GM12878 (cell line): ENCODE measurements at regions not wholly inside any gene's neighbourhood (a gene's known extent, or its start where the extent isn't known, plus 50 kb on each side); places are given as distances from the start of the nearest gene placed in this dataset.

Source experiments
- ATAC-seq: fragments of 200-7000 bp; cut with Tn5 transposase; 3 replicates; pipeline ENCODE4 v1.9.1; 2020; ENCODE audit warnings: mild to moderate bottlenecking, moderate library complexity
- BruUV-seq: library from RNA; stranded (reverse); fragments of 400-500 nt; replicated peaks from 2 replicates; lab custom pipeline; 2021; lab: Mats Ljungman, UMichigan
- CTCF ChIA-PET: fragments of 300-600 bp; sonication (Branson Sonifier 250); formaldehyde crosslinking; extraction: SDS; loops from one replicate; lab custom pipeline; 2021; ENCODE audit warnings: inconsistent platforms; lab: Yijun Ruan, JAX
- POLR2A ChIA-PET: fragments of 350-600 bp; formaldehyde crosslinking; extraction: SDS; loops from one replicate; lab custom pipeline; 2021; ENCODE audit warnings: inconsistent platforms; lab: Charles Lee
- RAD21 ChIA-PET: fragments of 300-600 bp; sonication (Branson Sonifier 250); formaldehyde crosslinking; loops from one replicate; lab custom pipeline; 2023; ENCODE audit warnings: antibody characterized with exemption; ENCODE audit not compliant: unreplicated experiment; lab: Charles Lee
- SMC1A ChIA-PET: fragments of 300-600 bp; sonication (Branson Sonifier 250); formaldehyde crosslinking; loops from one replicate; lab custom pipeline; 2023; ENCODE audit not compliant: unreplicated experiment, uncharacterized antibody; lab: Charles Lee
- DNase-seq: peaks from one replicate; pipeline ENCODE4 v3.0.0-alpha.2; 2011; ENCODE audit warnings: low read depth, low spot score
- FAIRE-seq: peaks from 3 replicates; lab custom pipeline; 2011; peaks lifted over from hg19 to GRCh38; lab: Jason Lieb, UNC
- H2AFZ ChIP-seq: 2 replicates; pipeline ENCODE4 v1.6.0; 2011; ENCODE audit warnings: low read depth, low read length, control low read depth; ENCODE audit not compliant: control insufficient read depth
- H3K27ac ChIP-seq: 2 replicates; pipeline ENCODE4 v1.5.1; 2011; ENCODE audit warnings: control low read depth; ENCODE audit not compliant: control insufficient read depth, insufficient read depth
- H3K27me3 ChIP-seq, 2 experiments: replicated peaks in 1 of 2; 2 replicates each; pipeline versions ENCODE4 v1.6.0 to v1.6.1; 2011; ENCODE audit warnings: low read length in 1 of 2; ENCODE audit not compliant: control insufficient read depth in 2 of 2, insufficient read depth in 2 of 2
- H3K36me3 ChIP-seq, 2 experiments: 2 replicates each; pipeline ENCODE4 v1.5.1; 2011; ENCODE audit warnings: low read length in 1 of 2; ENCODE audit not compliant: control insufficient read depth in 2 of 2, insufficient read depth in 2 of 2
- H3K4me1 ChIP-seq: 2 replicates; pipeline ENCODE4 v1.6.1; 2011; ENCODE audit warnings: mild to moderate bottlenecking, low read length, moderate library complexity, mixed read lengths; ENCODE audit not compliant: control insufficient read depth, insufficient read depth
- H3K4me2 ChIP-seq: 2 replicates; pipeline ENCODE4 v1.6.0; 2011; ENCODE audit warnings: control low read depth; ENCODE audit not compliant: control insufficient read depth, insufficient read depth
- H3K4me3 ChIP-seq: fragments of 200-600 bp; sonication (generic); 2 replicates; pipeline ENCODE4 v1.5.1; 2016
- H3K79me2 ChIP-seq: 2 replicates; pipeline ENCODE4 v1.6.0; 2011; ENCODE audit warnings: low read length; ENCODE audit not compliant: control insufficient read depth, insufficient read depth
- H3K9ac ChIP-seq: 2 replicates; pipeline ENCODE4 v1.8.0; 2011; ENCODE audit warnings: low read length, control low read depth, mixed read lengths; ENCODE audit not compliant: control insufficient read depth, insufficient read depth
- H3K9me3 ChIP-seq: replicated peaks from 3 replicates; pipeline ENCODE4 v1.5.1; 2011; ENCODE audit warnings: mild to moderate bottlenecking, low read length; ENCODE audit not compliant: control insufficient read depth, insufficient read depth
- H4K20me1 ChIP-seq: 2 replicates; pipeline ENCODE4 v1.6.0; 2011; ENCODE audit not compliant: control insufficient read depth, insufficient read depth
- CREM ChIP-seq: IDR thresholded peaks from 2 replicates; pipeline ENCODE4 v1.6.1; 2014; ENCODE audit warnings: antibody characterized with exemption, low read depth
- ETV6 ChIP-seq, 2 experiments: fragments of 450-650 bp in 1 of 2; IDR thresholded peaks in 1 of 2; conservative IDR thresholded peaks in 1 of 2; 2 replicates each; pipeline ENCODE4 v1.6.1; 2014; ENCODE audit warnings: antibody characterized with exemption in 1 of 2, borderline replicate concordance in 1 of 2, low read depth in 1 of 2, mild to moderate bottlenecking in 1 of 2, moderate library complexity in 1 of 2
- NFIC ChIP-seq: IDR thresholded peaks from 2 replicates; pipeline ENCODE4 v1.6.1; 2012; ENCODE audit warnings: low read depth, mild to moderate bottlenecking, inconsistent platforms, low read length, moderate library complexity
- NR2C1 ChIP-seq: fragments of 450-650 bp; IDR thresholded peaks from 2 replicates; pipeline ENCODE4 v1.6.1; 2017; ENCODE audit warnings: antibody characterized with exemption, mild to moderate bottlenecking, moderate library complexity
- POU2F2 ChIP-seq: IDR thresholded peaks from 3 replicates; pipeline ENCODE4 v1.6.1; 2011; ENCODE audit warnings: low read depth, mild to moderate bottlenecking, low read length, borderline replicate concordance
- RB1 ChIP-seq: fragments of 450-650 bp; formaldehyde crosslinking; IDR thresholded peaks from 2 replicates; pipeline ENCODE4 v1.6.1; 2017; ENCODE audit warnings: mild to moderate bottlenecking, borderline replicate concordance
- TARDBP ChIP-seq: IDR thresholded peaks from 2 replicates; pipeline ENCODE4 v1.6.1; 2016; ENCODE audit warnings: borderline replicate concordance
- ZNF217 ChIP-seq: fragments of 450-650 bp; IDR thresholded peaks from 2 replicates; pipeline ENCODE4 v1.6.1; 2017; ENCODE audit warnings: antibody characterized with exemption, mild to moderate bottlenecking
- WGBS: methylation state at CpG from one replicate; pipeline ENCODE4 v1.1.6; 2016; ENCODE audit warnings: low lambda C conversion rate; ENCODE audit not compliant: insufficient replicate concordance, insufficient coverage; ENCODE audit errors: missing lambda C conversion rate; 5-methylcytosine and 5-hydroxymethylcytosine counted together
- in situ Hi-C: fragments of 300-500 bp; cut with MboI; formaldehyde crosslinking; loops from 9 replicates; pipeline ENCODE4 v1.14.3; 2018; ENCODE audit warnings: mixed read lengths
- intact Hi-C: fragments of 100-400 bp; cut with micrococcal nuclease; formaldehyde crosslinking; loops from one replicate; pipeline ENCODE4 v1.14.2; 2022; ENCODE audit not compliant: unreplicated experiment
- TF ChIP-seq, protein P1 (sequence below): IDR thresholded peaks from 2 replicates; pipeline ENCODE4 v1.6.1; 2012; ENCODE audit warnings: improper control_type of control experiment, low read depth, low read length; ENCODE audit not compliant: insufficient replicate concordance
- TF ChIP-seq, protein P2 (sequence below): fragments of 450-650 bp; IDR thresholded peaks from 2 replicates; pipeline ENCODE4 v1.6.1; 2017; ENCODE audit warnings: mild to moderate bottlenecking, moderate library complexity
- TF ChIP-seq, protein P3 (sequence below): fragments of 450-650 bp; IDR thresholded peaks from 2 replicates; pipeline ENCODE4 v1.6.1; 2017; ENCODE audit warnings: mild to moderate bottlenecking, low read depth, inconsistent platforms; ENCODE audit not compliant: poor library complexity, severe bottlenecking

DNA sequence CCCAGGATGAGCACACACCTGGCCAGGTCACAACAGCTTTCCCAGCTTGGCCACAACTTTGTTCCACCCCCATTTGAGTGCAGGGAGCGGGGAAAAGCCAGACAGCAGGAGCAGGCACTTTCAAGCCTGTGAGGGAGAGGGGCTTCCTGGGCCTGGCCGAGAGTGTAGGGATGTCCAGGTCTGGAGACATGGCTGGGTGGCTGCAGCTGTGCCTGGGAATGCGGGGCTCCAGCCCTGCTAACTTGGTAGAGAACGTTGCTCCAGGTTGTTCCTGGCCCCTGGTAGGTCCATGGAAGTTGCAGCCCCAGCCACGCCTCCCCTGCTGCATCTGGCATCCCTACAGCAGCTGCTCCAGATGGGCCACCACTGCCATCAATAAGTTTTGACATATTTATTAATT, 738.5 kb downstream of the SLC6A15 start (continued):
- TF ChIP-seq, protein P1, sequence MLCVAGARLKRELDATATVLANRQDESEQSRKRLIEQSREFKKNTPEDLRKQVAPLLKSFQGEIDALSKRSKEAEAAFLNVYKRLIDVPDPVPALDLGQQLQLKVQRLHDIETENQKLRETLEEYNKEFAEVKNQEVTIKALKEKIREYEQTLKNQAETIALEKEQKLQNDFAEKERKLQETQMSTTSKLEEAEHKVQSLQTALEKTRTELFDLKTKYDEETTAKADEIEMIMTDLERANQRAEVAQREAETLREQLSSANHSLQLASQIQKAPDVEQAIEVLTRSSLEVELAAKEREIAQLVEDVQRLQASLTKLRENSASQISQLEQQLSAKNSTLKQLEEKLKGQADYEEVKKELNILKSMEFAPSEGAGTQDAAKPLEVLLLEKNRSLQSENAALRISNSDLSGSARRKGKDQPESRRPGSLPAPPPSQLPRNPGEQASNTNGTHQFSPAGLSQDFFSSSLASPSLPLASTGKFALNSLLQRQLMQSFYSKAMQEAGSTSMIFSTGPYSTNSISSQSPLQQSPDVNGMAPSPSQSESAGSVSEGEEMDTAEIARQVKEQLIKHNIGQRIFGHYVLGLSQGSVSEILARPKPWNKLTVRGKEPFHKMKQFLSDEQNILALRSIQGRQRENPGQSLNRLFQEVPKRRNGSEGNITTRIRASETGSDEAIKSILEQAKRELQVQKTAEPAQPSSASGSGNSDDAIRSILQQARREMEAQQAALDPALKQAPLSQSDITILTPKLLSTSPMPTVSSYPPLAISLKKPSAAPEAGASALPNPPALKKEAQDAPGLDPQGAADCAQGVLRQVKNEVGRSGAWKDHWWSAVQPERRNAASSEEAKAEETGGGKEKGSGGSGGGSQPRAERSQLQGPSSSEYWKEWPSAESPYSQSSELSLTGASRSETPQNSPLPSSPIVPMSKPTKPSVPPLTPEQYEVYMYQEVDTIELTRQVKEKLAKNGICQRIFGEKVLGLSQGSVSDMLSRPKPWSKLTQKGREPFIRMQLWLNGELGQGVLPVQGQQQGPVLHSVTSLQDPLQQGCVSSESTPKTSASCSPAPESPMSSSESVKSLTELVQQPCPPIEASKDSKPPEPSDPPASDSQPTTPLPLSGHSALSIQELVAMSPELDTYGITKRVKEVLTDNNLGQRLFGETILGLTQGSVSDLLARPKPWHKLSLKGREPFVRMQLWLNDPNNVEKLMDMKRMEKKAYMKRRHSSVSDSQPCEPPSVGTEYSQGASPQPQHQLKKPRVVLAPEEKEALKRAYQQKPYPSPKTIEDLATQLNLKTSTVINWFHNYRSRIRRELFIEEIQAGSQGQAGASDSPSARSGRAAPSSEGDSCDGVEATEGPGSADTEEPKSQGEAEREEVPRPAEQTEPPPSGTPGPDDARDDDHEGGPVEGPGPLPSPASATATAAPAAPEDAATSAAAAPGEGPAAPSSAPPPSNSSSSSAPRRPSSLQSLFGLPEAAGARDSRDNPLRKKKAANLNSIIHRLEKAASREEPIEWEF = no peak
- TF ChIP-seq NFIC = no peak

DNA sequence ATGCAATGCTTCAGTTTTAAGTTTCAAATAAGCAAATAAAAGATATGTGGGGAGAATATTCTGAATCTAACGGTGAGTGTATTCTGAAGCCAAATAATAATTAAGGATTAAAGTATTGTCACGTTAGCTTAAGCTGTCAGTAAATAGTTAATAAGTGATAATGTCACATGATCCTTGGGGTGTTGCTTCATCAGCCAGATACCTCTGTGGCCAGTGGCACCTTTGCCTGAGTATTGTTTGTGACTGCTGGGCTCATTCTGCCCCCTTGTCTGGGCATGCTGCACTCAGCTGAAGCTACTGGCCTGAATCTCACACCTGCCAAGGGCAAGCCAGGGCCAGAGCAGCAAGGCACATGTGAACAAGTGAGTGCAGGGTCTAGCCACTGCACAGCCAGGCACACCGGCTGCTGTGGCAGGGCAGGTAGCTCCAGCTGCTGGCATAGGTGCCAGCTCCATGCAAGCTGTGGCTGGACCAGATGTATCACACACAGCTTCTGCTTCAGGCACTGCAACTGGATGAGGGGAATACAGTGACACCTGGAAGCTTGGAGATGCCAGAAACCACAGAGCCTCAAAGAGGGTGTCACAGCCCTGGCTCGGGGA, 739.7 kb downstream of the SLC6A15 start:
- no peaks in the 10 kb centered on the region for H3K36me3 ChIP-seq
- POLR2A ChIA-PET = no interaction called here
- DNase-seq = no peak
- H3K4me3 ChIP-seq = no peak overlapping the region
- intact Hi-C loops = no loop called here
- ATAC-seq = no peak; the same call in 2 of the 3 replicates
- no peak overlapping the region for H3K9ac ChIP-seq
- no peaks in the 10 kb centered on the region for H3K9me3 ChIP-seq
- in situ Hi-C loops = no loop called here
- SMC1A ChIA-PET = no interaction called here
- H3K27me3 ChIP-seq = no peaks in the 10 kb centered on the region
- H2AFZ ChIP-seq = no peak overlapping the region
- no peak overlapping the region for H3K27ac ChIP-seq
- no peak overlapping the region for H3K4me2 ChIP-seq
- no peak for FAIRE-seq
- CTCF ChIA-PET = interaction anchor here (1.2 kb wide), 1 partner anchor 350 kb away, joined by 3 read pairs; no protein-coding TSS in a partner anchor
- H3K79me2 ChIP-seq = no peaks in the 10 kb centered on the region
- RAD21 ChIA-PET = no interaction called here
- H3K4me1 ChIP-seq = no peaks in the 10 kb centered on the region
- no peaks in the 10 kb centered on the region for H4K20me1 ChIP-seq
- 16% methylated on average over 4 of the region's 4 CpGs for WGBS
- no TSS peak for BruUV-seq
- TF ChIP-seq NR2C1 (no peak), ETV6 (conservative IDR thresholded peaks at IDR 0.05 in 1 of 2, IDR thresholded peaks at IDR 0.05 in 1 of 2; ENCODE audit: borderline replicate concordance in 1 of 2, low read depth in 1 of 2) (no peak), CREM (no peak), TARDBP (no peak), ZNF217 (no peak), RB1 (no peak), POU2F2 (no peak)
- TF ChIP-seq, protein P2, sequence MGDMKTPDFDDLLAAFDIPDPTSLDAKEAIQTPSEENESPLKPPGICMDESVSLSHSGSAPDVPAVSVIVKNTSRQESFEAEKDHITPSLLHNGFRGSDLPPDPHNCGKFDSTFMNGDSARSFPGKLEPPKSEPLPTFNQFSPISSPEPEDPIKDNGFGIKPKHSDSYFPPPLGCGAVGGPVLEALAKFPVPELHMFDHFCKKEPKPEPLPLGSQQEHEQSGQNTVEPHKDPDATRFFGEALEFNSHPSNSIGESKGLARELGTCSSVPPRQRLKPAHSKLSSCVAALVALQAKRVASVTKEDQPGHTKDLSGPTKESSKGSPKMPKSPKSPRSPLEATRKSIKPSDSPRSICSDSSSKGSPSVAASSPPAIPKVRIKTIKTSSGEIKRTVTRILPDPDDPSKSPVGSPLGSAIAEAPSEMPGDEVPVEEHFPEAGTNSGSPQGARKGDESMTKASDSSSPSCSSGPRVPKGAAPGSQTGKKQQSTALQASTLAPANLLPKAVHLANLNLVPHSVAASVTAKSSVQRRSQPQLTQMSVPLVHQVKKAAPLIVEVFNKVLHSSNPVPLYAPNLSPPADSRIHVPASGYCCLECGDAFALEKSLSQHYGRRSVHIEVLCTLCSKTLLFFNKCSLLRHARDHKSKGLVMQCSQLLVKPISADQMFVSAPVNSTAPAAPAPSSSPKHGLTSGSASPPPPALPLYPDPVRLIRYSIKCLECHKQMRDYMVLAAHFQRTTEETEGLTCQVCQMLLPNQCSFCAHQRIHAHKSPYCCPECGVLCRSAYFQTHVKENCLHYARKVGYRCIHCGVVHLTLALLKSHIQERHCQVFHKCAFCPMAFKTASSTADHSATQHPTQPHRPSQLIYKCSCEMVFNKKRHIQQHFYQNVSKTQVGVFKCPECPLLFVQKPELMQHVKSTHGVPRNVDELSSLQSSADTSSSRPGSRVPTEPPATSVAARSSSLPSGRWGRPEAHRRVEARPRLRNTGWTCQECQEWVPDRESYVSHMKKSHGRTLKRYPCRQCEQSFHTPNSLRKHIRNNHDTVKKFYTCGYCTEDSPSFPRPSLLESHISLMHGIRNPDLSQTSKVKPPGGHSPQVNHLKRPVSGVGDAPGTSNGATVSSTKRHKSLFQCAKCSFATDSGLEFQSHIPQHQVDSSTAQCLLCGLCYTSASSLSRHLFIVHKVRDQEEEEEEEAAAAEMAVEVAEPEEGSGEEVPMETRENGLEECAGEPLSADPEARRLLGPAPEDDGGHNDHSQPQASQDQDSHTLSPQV = no peak
- TF ChIP-seq, protein P3, sequence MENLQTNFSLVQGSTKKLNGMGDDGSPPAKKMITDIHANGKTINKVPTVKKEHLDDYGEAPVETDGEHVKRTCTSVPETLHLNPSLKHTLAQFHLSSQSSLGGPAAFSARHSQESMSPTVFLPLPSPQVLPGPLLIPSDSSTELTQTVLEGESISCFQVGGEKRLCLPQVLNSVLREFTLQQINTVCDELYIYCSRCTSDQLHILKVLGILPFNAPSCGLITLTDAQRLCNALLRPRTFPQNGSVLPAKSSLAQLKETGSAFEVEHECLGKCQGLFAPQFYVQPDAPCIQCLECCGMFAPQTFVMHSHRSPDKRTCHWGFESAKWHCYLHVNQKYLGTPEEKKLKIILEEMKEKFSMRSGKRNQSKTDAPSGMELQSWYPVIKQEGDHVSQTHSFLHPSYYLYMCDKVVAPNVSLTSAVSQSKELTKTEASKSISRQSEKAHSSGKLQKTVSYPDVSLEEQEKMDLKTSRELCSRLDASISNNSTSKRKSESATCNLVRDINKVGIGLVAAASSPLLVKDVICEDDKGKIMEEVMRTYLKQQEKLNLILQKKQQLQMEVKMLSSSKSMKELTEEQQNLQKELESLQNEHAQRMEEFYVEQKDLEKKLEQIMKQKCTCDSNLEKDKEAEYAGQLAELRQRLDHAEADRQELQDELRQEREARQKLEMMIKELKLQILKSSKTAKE = no peak
